Gastrocnemius medialis (tissue), 4 donors: ENCODE measurements at regions not wholly inside any gene's neighbourhood (a gene's known extent, or its start where the extent isn't known, plus 50 kb on each side); places are given as distances from the start of the nearest gene placed in this dataset.

Experiments used
- ATAC-seq, 2 donors: fragments of 150-250 bp; one replicate each; pipeline ENCODE4 v1.9.1; 2016
- DNase-seq, 2 donors: peaks; one replicate each; pipeline ENCODE4 v3.0.0-alpha.2; 2019
- H3K27ac ChIP-seq, 4 donors: fragments of 200-600 bp; sonication (generic); 1 replicate in 1 of 4; 2 replicates in 3 of 4; pipeline ENCODE4 v1.5.1; 2016 to 2018; ENCODE audit warnings: mild to moderate bottlenecking in 2 of 4, moderate library complexity in 1 of 4
- H3K27me3 ChIP-seq, 3 donors: fragments of 200-600 bp; sonication (generic) in 2 of 3; 1 replicate in 1 of 3; 2 replicates in 2 of 3; pipeline versions ENCODE4 v1.5.1 to v1.6.0; 2016 to 2019; ENCODE audit warnings: mild to moderate bottlenecking in 1 of 3, moderate library complexity in 1 of 3
- H3K36me3 ChIP-seq, 2 donors: fragments of 200-600 bp; sonication (generic) in 1 of 2; one replicate each; pipeline ENCODE4 v1.5.1; 2017 to 2018
- H3K4me1 ChIP-seq, 2 donors: fragments of 200-600 bp; sonication (generic) in 1 of 2; one replicate each; pipeline ENCODE4 v1.5.1; 2016 to 2017; ENCODE audit warnings: mild to moderate bottlenecking in 2 of 2
- H3K4me3 ChIP-seq, 4 donors: fragments of 200-600 bp; sonication (generic) in 3 of 4; 1 replicate in 1 of 4; 2 replicates in 3 of 4; pipeline ENCODE4 v1.5.1; 2016 to 2019; ENCODE audit warnings: mild to moderate bottlenecking in 2 of 4
- H3K9me3 ChIP-seq, 3 donors: fragments of 200-600 bp; sonication (generic) in 2 of 3; 1 replicate in 1 of 3; 2 replicates in 2 of 3; pipeline ENCODE4 v1.5.1; 2016 to 2019
- CTCF ChIP-seq, 5 experiments: fragments of 450-650 bp in 3 of 5; fragments of 200-600 bp in 2 of 5; sonication (generic) in 2 of 5; IDR thresholded peaks in 4 of 5; conservative IDR thresholded peaks in 1 of 5; 1 replicate in 4 of 5; 2 replicates in 1 of 5; pipeline ENCODE4 v1.5.1; 2016 to 2019; ENCODE audit warnings: antibody characterized with exemption in 5 of 5, mild to moderate bottlenecking in 3 of 5, moderate library complexity in 3 of 5
- POLR2A ChIP-seq, 2 donors: fragments of 450-650 bp; IDR thresholded peaks; one replicate each; pipeline ENCODE4 v1.6.1; 2017; ENCODE audit warnings: antibody characterized with exemption in 2 of 2, mild to moderate bottlenecking in 2 of 2, moderate library complexity in 2 of 2
- in situ Hi-C, 4 donors: fragments of 200-750 bp; cut with MboI; loops; one replicate each; pipeline versions ENCODE4 v1.15.0 to v1.8.0; 2017; ENCODE audit warnings: low sequenced_read_pairs in 4 of 4
- intact Hi-C: fragments of 100-400 bp; cut with DNase I; formaldehyde crosslinking; loops from one replicate; pipeline ENCODE4 v1.15.1; 2023; ENCODE audit warnings: low total_unique reads

GRCh38 chr11:129503646-129504045 lies 128.0 kb downstream of the BARX2 start:
- TF ChIP-seq POLR2A (IDR thresholded peaks at IDR 0.05) (no peak), CTCF (IDR thresholded peaks at IDR 0.05 in 4 of 5, conservative IDR thresholded peaks at IDR 0.05 in 1 of 5) (no peak)
- H3K9me3 ChIP-seq, result no peaks in the 10 kb centered on the region
- H3K27me3 ChIP-seq, result no peaks in the 10 kb centered on the region
- ATAC-seq (no peak), DNase-seq (no peak)
- intact Hi-C loops, result no loop called here
- H3K4me1 ChIP-seq, result no peaks in the 10 kb centered on the region
- no peak overlapping the region for H3K27ac ChIP-seq
- no peaks in the 10 kb centered on the region for H3K36me3 ChIP-seq
- in situ Hi-C loops, result no loop called here
- no peak overlapping the region for H3K4me3 ChIP-seq

- H3K27me3 ChIP-seq, result no peaks in the 10 kb centered on the region
- H3K4me3 ChIP-seq, result no peak overlapping the region
- intact Hi-C loops (no loop called here), in situ Hi-C loops (no loop called here)
- TF ChIP-seq CTCF (IDR thresholded peaks at IDR 0.05 in 4 of 5, conservative IDR thresholded peaks at IDR 0.05 in 1 of 5), result no peak
- no peak for TF ChIP-seq POLR2A (IDR thresholded peaks at IDR 0.05)
- DNase-seq, result no peak
- no peaks in the 10 kb centered on the region for H3K36me3 ChIP-seq
- no peaks in the 10 kb centered on the region for H3K4me1 ChIP-seq
- ATAC-seq, result no peak
- H3K9me3 ChIP-seq, result no peaks in the 10 kb centered on the region
- no peak overlapping the region for H3K27ac ChIP-seq
These were observed 129.6 kb downstream of the BARX2 start for GRCh38 chr11:129505266-129505665.

GRCh38 chr11:129508163-129508562 lies 132.5 kb downstream of the BARX2 start:
- Histone ChIP-seq H3K9me3 (no peaks in the 10 kb centered on the region), H3K27me3 (no peaks in the 10 kb centered on the region), H3K27ac (no peak overlapping the region), H3K4me1 (no peaks in the 10 kb centered on the region), H3K4me3 (no peak overlapping the region), H3K36me3 (no peaks in the 10 kb centered on the region)
- DNase-seq (no peak), ATAC-seq (no peak)
- TF ChIP-seq POLR2A (IDR thresholded peaks at IDR 0.05) (no peak), CTCF (IDR thresholded peaks at IDR 0.05 in 4 of 5, conservative IDR thresholded peaks at IDR 0.05 in 1 of 5) (no peak)
- in situ Hi-C loops (no loop called here), intact Hi-C loops (no loop called here)

GRCh38 chr11:129528296-129528695 lies 152.6 kb downstream of the BARX2 start:
- no peak for ATAC-seq
- intact Hi-C loops (no loop called here), in situ Hi-C loops (no loop called here)
- H3K27me3 ChIP-seq, result no peaks in the 10 kb centered on the region
- H3K27ac ChIP-seq, result no peak overlapping the region
- no peaks in the 10 kb centered on the region for H3K4me1 ChIP-seq
- TF ChIP-seq CTCF (IDR thresholded peaks at IDR 0.05 in 4 of 5, conservative IDR thresholded peaks at IDR 0.05 in 1 of 5), result no peak
- no peak for TF ChIP-seq POLR2A (IDR thresholded peaks at IDR 0.05)
- H3K9me3 ChIP-seq, result no peaks in the 10 kb centered on the region
- no peak overlapping the region for H3K4me3 ChIP-seq
- DNase-seq, result no peak
- H3K36me3 ChIP-seq, result no peaks in the 10 kb centered on the region

GRCh38 chr11:129530154-129530895 lies 154.7 kb downstream of the BARX2 start:
- H3K4me3 ChIP-seq, result no peak overlapping the region
- DNase-seq (no peak), ATAC-seq (no peak)
- TF ChIP-seq CTCF (IDR thresholded peaks at IDR 0.05 in 4 of 5, conservative IDR thresholded peaks at IDR 0.05 in 1 of 5), result no peak
- no peak for TF ChIP-seq POLR2A (IDR thresholded peaks at IDR 0.05)
- in situ Hi-C loops, result no loop called here
- H3K4me1 ChIP-seq, result no peaks in the 10 kb centered on the region
- no peaks in the 10 kb centered on the region for H3K27me3 ChIP-seq
- H3K36me3 ChIP-seq, result no peaks in the 10 kb centered on the region
- H3K27ac ChIP-seq, result no peak overlapping the region
- no peaks in the 10 kb centered on the region for H3K9me3 ChIP-seq
- intact Hi-C loops, result no loop called here
